ENCODE measurements at regions not wholly inside any gene's neighbourhood (a gene's known extent, or its start where the extent isn't known, plus 50 kb on each side); places are given as distances from the start of the nearest gene placed in this dataset.

DNA sequence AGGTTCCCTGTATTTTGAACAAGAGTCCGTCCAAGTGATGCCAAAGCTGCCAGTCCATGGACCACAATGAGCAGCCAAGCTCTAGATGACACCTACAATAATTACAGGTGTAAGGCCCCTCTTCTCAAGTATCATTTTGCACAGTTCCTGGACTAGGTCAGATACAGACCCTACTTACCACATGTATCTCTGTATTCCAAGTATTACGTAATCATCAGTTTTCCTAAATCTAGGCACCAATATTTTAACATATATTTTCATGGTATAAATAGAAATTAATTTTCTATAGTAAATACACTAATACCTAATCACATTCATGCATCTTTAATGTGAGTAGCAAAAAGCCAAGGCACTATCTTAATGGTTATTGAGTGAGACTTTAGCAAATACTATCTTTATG is 157.0 kb upstream of the PRSS1 start:
- H3K4me3 ChIP-seq (ENCODE audit: insufficient read depth, low read depth, low read length): no peak overlapping the region
- in situ Hi-C loops (cut with MboI; ENCODE audit: low sequenced_read_pairs) (no loop called here), intact Hi-C loops (cut with micrococcal nuclease) (no loop called here), dilution Hi-C loops (cut with HindIII; ENCODE audit: low sequenced_read_pairs, unreplicated experiment) (no loop called here)
- no peak overlapping the region for H2BK15ac ChIP-seq (ENCODE audit: low read depth, low read length)
- no peaks in the 10 kb centered on the region for H3K9me3 ChIP-seq (ENCODE audit: control insufficient read depth, insufficient read depth, low read length)
- POLR2A ChIA-PET (ENCODE audit: unreplicated experiment): no interaction called here
- H2AFZ ChIP-seq (replicated peaks; ENCODE audit: low read length, poor library complexity): no peak overlapping the region
- H3K27ac ChIP-seq (ENCODE audit: insufficient read depth, low read length): no peak overlapping the region
- no peaks in the 10 kb centered on the region for H4K20me1 ChIP-seq (ENCODE audit: insufficient read depth, low read length)
- H3K14ac ChIP-seq (replicated peaks; ENCODE audit: low read depth, low read length): no peak overlapping the region
- H2BK120ac ChIP-seq (ENCODE audit: low read depth, low read length): no peak overlapping the region
- H3K79me1 ChIP-seq (ENCODE audit: low read depth in 1 of 2, low read length in 2 of 2): no peaks in the 10 kb centered on the region
- no peaks in the 10 kb centered on the region for H3K9me1 ChIP-seq (ENCODE audit: insufficient read depth, low read length)
- H3K4me1 ChIP-seq (ENCODE audit: control insufficient read depth, insufficient read depth, low read length): peaks cover 3% of the 10 kb centered on the region
- H3K56ac ChIP-seq (ENCODE audit: extremely low read depth, insufficient read depth, low read length): no peak overlapping the region
- BruUV-seq (replicated peaks): no TSS peak
- H3K36me3 ChIP-seq (ENCODE audit: control insufficient read depth, insufficient read depth, low read length): no peaks in the 10 kb centered on the region
- no peak overlapping the region for H3K18ac ChIP-seq (ENCODE audit: low read depth, low read length)
- H4K91ac ChIP-seq (ENCODE audit: insufficient read depth, low read depth, low read length): no peak overlapping the region
- peaks cover 5% of the 10 kb centered on the region for H3K27me3 ChIP-seq (ENCODE audit: control insufficient read depth, insufficient read depth, low read length)
- H3K23ac ChIP-seq (ENCODE audit: low read depth, low read length): no peak overlapping the region
- no peak overlapping the region for H2AK9ac ChIP-seq (replicated peaks; ENCODE audit: low read depth, low read length, poor library complexity)
- no peak overlapping the region for H3K4me2 ChIP-seq (ENCODE audit: low read depth, low read length)
- no peak overlapping the region for H3K9ac ChIP-seq (ENCODE audit: low read depth, low read length)
- DNase-seq: no peak
- H2AK5ac ChIP-seq (ENCODE audit: low read depth, low read length): no peak overlapping the region
- 100% methylated on average over 1 of the region's 2 CpGs; no CpG with 5 or more reads in 1 of the 2 experiments for WGBS, 2 experiments (ENCODE audit: extremely low coverage in 2 of 2, insufficient read length in 1 of 2)
- H4K8ac ChIP-seq (ENCODE audit: low read depth in 2 of 2, low read length in 2 of 2): no peak overlapping the region
- CTCF ChIA-PET: interaction anchor here (2.4 kb wide), 1 partner anchor 12 kb away, joined by 8 read pairs; no protein-coding TSS in a partner anchor
- no peak for ATAC-seq (ENCODE audit: low read depth)
- H3K4ac ChIP-seq (ENCODE audit: low read depth, low read length): no peak overlapping the region
- TF ChIP-seq CHD1 (IDR thresholded peaks at IDR 0.05; ENCODE audit: low read depth, low read length) (no peak), RAD21 (IDR thresholded peaks at IDR 0.05; ENCODE audit: low read length) (no peak), CEBPB (IDR thresholded peaks at IDR 0.05; ENCODE audit: low read depth, low read length) (peak; percentile 90), BHLHE40 (IDR thresholded peaks at IDR 0.05; ENCODE audit: low read depth, low read length) (no peak), FOS (IDR thresholded peaks at IDR 0.05; ENCODE audit: low read depth, low read length) (no peak), SMC3 (IDR thresholded peaks at IDR 0.05; ENCODE audit: low read depth, low read length) (no peak)
- TF ChIP-seq, protein P1, sequence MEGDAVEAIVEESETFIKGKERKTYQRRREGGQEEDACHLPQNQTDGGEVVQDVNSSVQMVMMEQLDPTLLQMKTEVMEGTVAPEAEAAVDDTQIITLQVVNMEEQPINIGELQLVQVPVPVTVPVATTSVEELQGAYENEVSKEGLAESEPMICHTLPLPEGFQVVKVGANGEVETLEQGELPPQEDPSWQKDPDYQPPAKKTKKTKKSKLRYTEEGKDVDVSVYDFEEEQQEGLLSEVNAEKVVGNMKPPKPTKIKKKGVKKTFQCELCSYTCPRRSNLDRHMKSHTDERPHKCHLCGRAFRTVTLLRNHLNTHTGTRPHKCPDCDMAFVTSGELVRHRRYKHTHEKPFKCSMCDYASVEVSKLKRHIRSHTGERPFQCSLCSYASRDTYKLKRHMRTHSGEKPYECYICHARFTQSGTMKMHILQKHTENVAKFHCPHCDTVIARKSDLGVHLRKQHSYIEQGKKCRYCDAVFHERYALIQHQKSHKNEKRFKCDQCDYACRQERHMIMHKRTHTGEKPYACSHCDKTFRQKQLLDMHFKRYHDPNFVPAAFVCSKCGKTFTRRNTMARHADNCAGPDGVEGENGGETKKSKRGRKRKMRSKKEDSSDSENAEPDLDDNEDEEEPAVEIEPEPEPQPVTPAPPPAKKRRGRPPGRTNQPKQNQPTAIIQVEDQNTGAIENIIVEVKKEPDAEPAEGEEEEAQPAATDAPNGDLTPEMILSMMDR (conservative IDR thresholded peaks at IDR 0.05; ENCODE audit: low read depth, low read length): no peak
- no peak overlapping the region for H2BK5ac ChIP-seq (ENCODE audit: low read depth, low read length, poor library complexity, severe bottlenecking)
- H4K5ac ChIP-seq (ENCODE audit: low read depth, low read length): no peak overlapping the region
- H2BK20ac ChIP-seq (ENCODE audit: low read depth, low read length): no peak overlapping the region
